ENCODE measurements at regions not wholly inside any gene's neighbourhood (a gene's known extent, or its start where the extent isn't known, plus 50 kb on each side); places are given as distances from the start of the nearest gene placed in this dataset.

- Histone ChIP-seq H3K4me2 (ENCODE audit: low read length) (no peak overlapping the region), H3K27ac (ENCODE audit: low read length) (no peak overlapping the region), H4K20me1 (ENCODE audit: insufficient read depth) (no peaks in the 10 kb centered on the region), H3K9ac (ENCODE audit: low read length) (no peak overlapping the region), H3K4me3 (ENCODE audit: low read length) (no peak overlapping the region), H2AFZ (ENCODE audit: low read depth, low read length) (no peak overlapping the region), H3F3A (ENCODE audit: insufficient read depth, low read length, poor library complexity, severe bottlenecking) (no peaks in the 10 kb centered on the region), H3K9me3 (ENCODE audit: low read length) (no peaks in the 10 kb centered on the region), H3K79me2 (replicated peaks; ENCODE audit: insufficient read depth, low read length) (no peaks in the 10 kb centered on the region), H3K9me2 (ENCODE audit: insufficient read depth, low read length) (no peaks in the 10 kb centered on the region), H3K36me3 (ENCODE audit: insufficient read depth, low read length) (no peaks in the 10 kb centered on the region), H3K27me3 (ENCODE audit: insufficient read depth, low read depth, low read length) (no peaks in the 10 kb centered on the region)
- TF ChIP-seq EP300 (conservative IDR thresholded peaks at IDR 0.05; ENCODE audit: poor library complexity, severe bottlenecking) (no peak), POLR2AphosphoS5 (IDR thresholded peaks at IDR 0.05) (no peak)
Observed at GRCh38 chr3:194964809-194965208, 279.1 kb downstream of the FAM43A start.

- no peak overlapping the region for H3K4me3 ChIP-seq (ENCODE audit: low read length)
- no peak overlapping the region for H2AFZ ChIP-seq (ENCODE audit: low read depth, low read length)
- no peaks in the 10 kb centered on the region for H3K9me3 ChIP-seq (ENCODE audit: low read length)
- no peaks in the 10 kb centered on the region for H3K79me2 ChIP-seq (replicated peaks; ENCODE audit: insufficient read depth, low read length)
- no peaks in the 10 kb centered on the region for H4K20me1 ChIP-seq (ENCODE audit: insufficient read depth)
- TF ChIP-seq POLR2AphosphoS5 (IDR thresholded peaks at IDR 0.05) = no peak
- TF ChIP-seq EZH2 (IDR thresholded peaks at IDR 0.05; ENCODE audit: borderline replicate concordance, insufficient read depth, low read length, poor library complexity, severe bottlenecking) = no peak
- no peak for TF ChIP-seq TAF1 (IDR thresholded peaks at IDR 0.05; ENCODE audit: low read depth)
- TF ChIP-seq CTCF (IDR thresholded peaks at IDR 0.05; ENCODE audit: poor library complexity, severe bottlenecking) = no peak
- TF ChIP-seq RAD21 (conservative IDR thresholded peaks at IDR 0.05) = no peak
- no peaks in the 10 kb centered on the region for H3K36me3 ChIP-seq (ENCODE audit: insufficient read depth, low read length)
- H3F3A ChIP-seq (ENCODE audit: insufficient read depth, low read length, poor library complexity, severe bottlenecking) = no peaks in the 10 kb centered on the region
- H3K9me2 ChIP-seq (ENCODE audit: insufficient read depth, low read length) = no peaks in the 10 kb centered on the region
- H3K27me3 ChIP-seq (ENCODE audit: insufficient read depth, low read depth, low read length) = no peaks in the 10 kb centered on the region
- no peak overlapping the region for H3K9ac ChIP-seq (ENCODE audit: low read length)
- H3K4me2 ChIP-seq (ENCODE audit: low read length) = no peak overlapping the region
- H3K27ac ChIP-seq (ENCODE audit: low read length) = peak overlapping the region; percentile 26
Observed at GRCh38 chr3:194967151-194968117, 281.8 kb downstream of the FAM43A start.

GRCh38 chr3:194970066-194970465 lies 284.4 kb downstream of the FAM43A start:
- no peaks in the 10 kb centered on the region for H3F3A ChIP-seq (ENCODE audit: insufficient read depth, low read length, poor library complexity, severe bottlenecking)
- H3K27ac ChIP-seq (ENCODE audit: low read length) = no peak overlapping the region
- H4K20me1 ChIP-seq (ENCODE audit: insufficient read depth) = no peaks in the 10 kb centered on the region
- H3K9me2 ChIP-seq (ENCODE audit: insufficient read depth, low read length) = no peaks in the 10 kb centered on the region
- no peak overlapping the region for H3K4me3 ChIP-seq (ENCODE audit: low read length)
- H2AFZ ChIP-seq (ENCODE audit: low read depth, low read length) = no peak overlapping the region
- H3K4me2 ChIP-seq (ENCODE audit: low read length) = no peak overlapping the region
- no peaks in the 10 kb centered on the region for H3K79me2 ChIP-seq (replicated peaks; ENCODE audit: insufficient read depth, low read length)
- H3K27me3 ChIP-seq (ENCODE audit: insufficient read depth, low read depth, low read length) = no peaks in the 10 kb centered on the region
- no peak overlapping the region for H3K9ac ChIP-seq (ENCODE audit: low read length)
- no peak for TF ChIP-seq POLR2AphosphoS5 (IDR thresholded peaks at IDR 0.05)
- no peak for TF ChIP-seq SMC3 (conservative IDR thresholded peaks at IDR 0.05; ENCODE audit: poor library complexity)
- no peak for TF ChIP-seq TAF1 (IDR thresholded peaks at IDR 0.05; ENCODE audit: low read depth)
- no peak for TF ChIP-seq REST (IDR thresholded peaks at IDR 0.05; ENCODE audit: borderline replicate concordance)
- TF ChIP-seq RAD21 (conservative IDR thresholded peaks at IDR 0.05) = no peak
- no peak for TF ChIP-seq EZH2 (IDR thresholded peaks at IDR 0.05; ENCODE audit: borderline replicate concordance, insufficient read depth, low read length, poor library complexity, severe bottlenecking)
- no peak for TF ChIP-seq EP300 (conservative IDR thresholded peaks at IDR 0.05; ENCODE audit: poor library complexity, severe bottlenecking)
- TF ChIP-seq MXI1 (conservative IDR thresholded peaks at IDR 0.05; ENCODE audit: poor library complexity, severe bottlenecking) = no peak
- no peak for TF ChIP-seq CTCF (IDR thresholded peaks at IDR 0.05; ENCODE audit: poor library complexity, severe bottlenecking)
- no peaks in the 10 kb centered on the region for H3K9me3 ChIP-seq (ENCODE audit: low read length)
- no peaks in the 10 kb centered on the region for H3K36me3 ChIP-seq (ENCODE audit: insufficient read depth, low read length)
